Activated CD8-positive, alpha-beta T cell treated with anti-CD3 and anti-CD28 coated beads for 36 hours (primary cell): ENCODE measurements at regions not wholly inside any gene's neighbourhood (a gene's known extent, or its start where the extent isn't known, plus 50 kb on each side); places are given as distances from the start of the nearest gene placed in this dataset.

Source experiments
- ATAC-seq: fragments of 200-7000 bp; cut with Tn5 transposase; one replicate; pipeline ENCODE4 v1.10.0; 2021; ENCODE audit warnings: mild to moderate bottlenecking, moderate library complexity
- CTCF ChIA-PET: fragments of 350-600 bp; sonication (Branson Sonifier 250); formaldehyde crosslinking; loops from one replicate; lab custom pipeline; 2021; ENCODE audit warnings: antibody characterized with exemption; lab: Charles Lee
- POLR2A ChIA-PET: fragments of 350-600 bp; sonication (Branson Sonifier 250); formaldehyde crosslinking; loops from one replicate; lab custom pipeline; 2021; ENCODE audit warnings: antibody characterized with exemption; lab: Charles Lee
- DNase-seq: peaks from one replicate; pipeline ENCODE4 v3.0.0-alpha.2; 2020
- H3K27ac Mint-ChIP-seq: one replicate; pipeline ENCODE4 v1.8.0; 2021; ENCODE audit warnings: mild to moderate bottlenecking, mixed read lengths
- H3K27me3 Mint-ChIP-seq: one replicate; pipeline ENCODE4 v1.8.0; 2021; ENCODE audit warnings: mixed read lengths
- H3K36me3 Mint-ChIP-seq: one replicate; pipeline ENCODE4 v1.8.0; 2021; ENCODE audit warnings: low read depth, mixed read lengths
- H3K4me1 Mint-ChIP-seq: one replicate; pipeline ENCODE4 v1.8.0; 2021; ENCODE audit warnings: low read depth, mixed read lengths
- H3K4me3 Mint-ChIP-seq: one replicate; pipeline ENCODE4 v1.8.0; 2021; ENCODE audit warnings: mild to moderate bottlenecking, moderate library complexity, mixed read lengths
- H3K9me3 Mint-ChIP-seq: one replicate; pipeline ENCODE4 v1.8.0; 2021; ENCODE audit warnings: mixed read lengths
- intact Hi-C: fragments of 100-400 bp; cut with micrococcal nuclease; formaldehyde crosslinking; loops from one replicate; pipeline ENCODE4 v1.10.0; 2022
- TF ChIP-seq, protein P1 (sequence below): fragments of 200-600 bp; IDR thresholded peaks from one replicate; pipeline ENCODE4 v1.8.0; 2022; ENCODE audit warnings: antibody characterized with exemption, mild to moderate bottlenecking

DNA sequence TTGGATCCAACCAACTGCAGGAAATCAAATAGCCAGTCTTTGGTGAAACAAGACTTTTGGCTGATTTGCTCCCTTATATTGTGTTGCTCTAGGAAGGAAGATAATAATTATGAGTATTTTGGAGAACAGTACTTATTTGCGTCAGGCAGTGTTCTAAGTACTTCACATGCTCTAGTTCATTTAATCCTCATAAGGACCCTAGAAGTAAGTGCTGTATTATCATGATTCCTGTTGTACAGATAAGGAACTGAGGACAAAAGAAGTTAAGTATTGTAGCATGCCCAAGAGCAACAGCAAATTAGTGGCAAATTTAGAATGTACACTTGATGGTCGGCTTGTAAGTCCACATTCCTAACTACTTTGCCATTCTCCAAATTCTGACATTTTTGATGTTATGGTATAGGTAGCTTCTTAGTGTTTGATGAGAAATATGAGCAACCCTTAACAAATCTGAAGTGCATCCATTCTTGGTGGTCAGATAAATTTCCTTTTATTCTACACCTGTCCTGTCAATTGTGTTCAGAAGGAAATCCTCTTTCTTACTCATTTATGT lies 72.0 kb downstream of the SPRY1 start:
- Mint-ChIP-seq H3K9me3 (no peaks in the 10 kb centered on the region), H3K27me3 (peaks cover 2% of the 10 kb centered on the region), H3K4me3 (no peak overlapping the region), H3K27ac (no peak overlapping the region), H3K4me1 (peaks cover 14% of the 10 kb centered on the region), H3K36me3 (no peaks in the 10 kb centered on the region)
- TF ChIP-seq, protein P1, sequence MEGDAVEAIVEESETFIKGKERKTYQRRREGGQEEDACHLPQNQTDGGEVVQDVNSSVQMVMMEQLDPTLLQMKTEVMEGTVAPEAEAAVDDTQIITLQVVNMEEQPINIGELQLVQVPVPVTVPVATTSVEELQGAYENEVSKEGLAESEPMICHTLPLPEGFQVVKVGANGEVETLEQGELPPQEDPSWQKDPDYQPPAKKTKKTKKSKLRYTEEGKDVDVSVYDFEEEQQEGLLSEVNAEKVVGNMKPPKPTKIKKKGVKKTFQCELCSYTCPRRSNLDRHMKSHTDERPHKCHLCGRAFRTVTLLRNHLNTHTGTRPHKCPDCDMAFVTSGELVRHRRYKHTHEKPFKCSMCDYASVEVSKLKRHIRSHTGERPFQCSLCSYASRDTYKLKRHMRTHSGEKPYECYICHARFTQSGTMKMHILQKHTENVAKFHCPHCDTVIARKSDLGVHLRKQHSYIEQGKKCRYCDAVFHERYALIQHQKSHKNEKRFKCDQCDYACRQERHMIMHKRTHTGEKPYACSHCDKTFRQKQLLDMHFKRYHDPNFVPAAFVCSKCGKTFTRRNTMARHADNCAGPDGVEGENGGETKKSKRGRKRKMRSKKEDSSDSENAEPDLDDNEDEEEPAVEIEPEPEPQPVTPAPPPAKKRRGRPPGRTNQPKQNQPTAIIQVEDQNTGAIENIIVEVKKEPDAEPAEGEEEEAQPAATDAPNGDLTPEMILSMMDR = no peak
- CTCF ChIA-PET = interaction anchor here (1.5 kb wide), 1 partner anchor 93 kb away, joined by 3 read pairs; no protein-coding TSS in a partner anchor
- intact Hi-C loops = no loop called here
- POLR2A ChIA-PET = no interaction called here
- ATAC-seq (no peak), DNase-seq (no peak)

DNA sequence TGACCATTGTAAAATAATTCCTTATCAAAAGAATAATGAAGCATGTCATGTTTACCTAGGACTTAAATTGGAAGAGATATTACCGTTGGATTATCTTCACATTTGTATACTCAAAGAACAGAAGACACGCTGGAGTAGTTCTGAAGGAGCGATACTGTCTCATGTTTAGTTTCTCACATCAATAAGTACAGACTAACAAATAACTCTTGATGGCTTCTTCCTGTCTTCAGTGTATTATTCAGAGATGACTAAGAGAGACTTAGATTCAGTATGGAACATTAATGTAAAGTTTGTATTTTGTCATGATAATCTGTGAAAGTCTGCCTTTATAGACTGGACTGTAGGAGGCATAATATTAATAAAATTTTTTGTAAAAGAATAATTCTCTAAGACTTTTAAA lies 72.7 kb downstream of the SPRY1 start:
- Mint-ChIP-seq H3K4me3 (no peak overlapping the region), H3K27me3 (no peaks in the 10 kb centered on the region)
- POLR2A ChIA-PET = no interaction called here

DNA sequence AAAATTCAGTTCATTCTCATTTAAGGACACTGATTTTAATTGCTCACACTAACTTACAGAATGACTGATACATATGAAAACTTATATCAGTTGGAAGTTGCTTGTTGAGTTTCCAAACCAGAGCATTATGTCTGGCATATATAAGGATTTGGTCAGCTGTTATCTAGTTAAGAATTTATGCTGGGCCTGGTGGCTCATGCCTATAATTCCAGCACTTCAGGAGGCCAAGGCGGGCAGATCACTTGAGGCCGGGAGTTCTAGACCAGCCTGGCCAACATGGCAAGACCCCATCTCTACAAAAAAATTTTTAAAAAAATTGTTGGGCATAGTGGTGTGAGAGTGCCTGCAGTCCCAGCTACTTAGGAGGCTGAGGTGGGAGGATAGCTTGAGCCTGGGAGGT lies 73.1 kb downstream of the SPRY1 start:
- no peak overlapping the region for H3K4me3 Mint-ChIP-seq
- POLR2A ChIA-PET = no interaction called here
- H3K27ac Mint-ChIP-seq = no peak overlapping the region
- H3K9me3 Mint-ChIP-seq = no peaks in the 10 kb centered on the region
- H3K4me1 Mint-ChIP-seq = peaks cover 14% of the 10 kb centered on the region
- TF ChIP-seq, protein P1 = no peak
- H3K27me3 Mint-ChIP-seq = no peaks in the 10 kb centered on the region
- DNase-seq (no peak), ATAC-seq (no peak)
- intact Hi-C loops = no loop called here
- H3K36me3 Mint-ChIP-seq = no peaks in the 10 kb centered on the region
- CTCF ChIA-PET = interaction anchor here (1.0 to 1.5 kb wide), 2 partner anchors 11 to 92 kb away, joined by 3 to 4 read pairs; no protein-coding TSS in a partner anchor

More for the DNA sequence above, 72.7 kb downstream of the SPRY1 start:
- Mint-ChIP-seq H3K36me3 (no peaks in the 10 kb centered on the region), H3K9me3 (no peaks in the 10 kb centered on the region), H3K4me1 (peaks cover 14% of the 10 kb centered on the region), H3K27ac (no peak overlapping the region)
- intact Hi-C loops = no loop called here
- ATAC-seq = peak; percentile 39
- TF ChIP-seq, protein P1 = no peak
- DNase-seq = no peak
- CTCF ChIA-PET = interaction anchor here (1.0 to 1.5 kb wide), 2 partner anchors 11 to 92 kb away, joined by 3 to 4 read pairs; no protein-coding TSS in a partner anchor

DNA sequence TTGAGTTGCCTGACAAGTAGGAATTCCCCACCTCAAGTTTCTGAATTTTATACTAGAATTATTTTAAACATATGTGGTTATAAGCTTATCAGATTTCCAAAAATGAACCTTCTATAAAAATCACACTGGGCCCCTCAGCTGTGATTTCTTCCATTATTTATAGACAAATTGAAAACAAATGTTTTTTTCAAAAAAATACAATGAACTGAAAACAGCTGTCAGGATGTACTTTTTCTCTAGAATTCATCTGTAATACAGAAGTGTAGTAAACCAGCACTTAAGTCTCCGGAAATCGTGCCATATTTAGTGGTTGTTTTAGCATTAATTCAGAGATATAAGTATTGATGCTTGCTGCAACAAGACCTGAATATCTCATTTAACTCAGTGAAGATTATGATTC lies 74.0 kb downstream of the SPRY1 start:
- no peak overlapping the region for H3K4me3 Mint-ChIP-seq
- TF ChIP-seq, protein P1 = no peak
- POLR2A ChIA-PET = no interaction called here

DNA sequence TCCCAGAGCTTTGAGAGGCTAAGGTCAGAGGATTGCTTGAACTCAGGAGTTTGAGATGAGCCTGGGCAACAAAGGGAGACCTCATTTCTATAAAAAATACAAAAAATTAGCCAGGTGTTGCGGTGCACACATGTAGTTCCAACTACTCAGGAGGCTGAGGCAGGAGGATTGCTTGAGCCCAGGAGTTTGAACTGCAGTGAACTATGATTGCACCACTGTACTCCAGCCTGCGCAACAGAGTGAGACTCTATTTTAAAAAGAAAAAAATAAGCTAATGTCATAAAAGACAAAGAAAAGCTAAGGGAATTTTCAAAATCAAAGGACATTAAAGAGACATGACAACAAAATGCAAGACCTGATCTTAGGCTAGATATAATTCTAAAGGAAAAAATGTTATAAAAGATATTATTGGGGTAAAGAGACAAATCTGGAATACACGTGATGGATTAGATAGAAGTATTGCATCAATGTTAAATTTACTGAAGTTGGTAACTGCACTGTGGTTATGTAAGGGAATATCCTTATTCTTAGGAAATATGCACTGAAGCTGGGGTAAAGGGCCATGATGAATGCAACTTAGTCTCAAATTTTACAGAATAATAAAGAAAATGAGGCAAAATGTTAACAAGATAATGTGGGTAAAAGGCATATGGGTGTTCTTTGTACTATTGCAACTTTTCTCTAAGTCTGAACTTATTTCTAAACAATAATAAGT lies 75.2 kb downstream of the SPRY1 start:
- ChIA-PET POLR2A (no interaction called here), CTCF (no interaction called here)
- ATAC-seq = no peak
- Mint-ChIP-seq H3K27ac (no peak overlapping the region), H3K9me3 (peaks cover 5% of the 10 kb centered on the region), H3K4me1 (peaks cover 8% of the 10 kb centered on the region), H3K36me3 (no peaks in the 10 kb centered on the region), H3K27me3 (no peaks in the 10 kb centered on the region), H3K4me3 (no peak overlapping the region)
- DNase-seq = no peak
- TF ChIP-seq, protein P1 = no peak
- intact Hi-C loops = no loop called here

More for the DNA sequence above, 74.0 kb downstream of the SPRY1 start:
- Mint-ChIP-seq H3K36me3 (no peaks in the 10 kb centered on the region), H3K4me1 (peaks cover 14% of the 10 kb centered on the region), H3K27me3 (no peaks in the 10 kb centered on the region), H3K9me3 (peaks cover under 1% of the 10 kb centered on the region), H3K27ac (no peak overlapping the region)
- intact Hi-C loops = no loop called here
- no peak for ATAC-seq
- DNase-seq = no peak
- CTCF ChIA-PET = no interaction called here
